HAP-1 (cell line): ENCODE measurements at regions not wholly inside any gene's neighbourhood (a gene's known extent, or its start where the extent isn't known, plus 50 kb on each side); places are given as distances from the start of the nearest gene placed in this dataset.

ENCODE experiments used
- DNase-seq, 2 experiments: peaks; one replicate each; pipeline ENCODE4 v3.0.0-alpha.2; 2016 to 2020; ENCODE audit warnings: low spot score in 2 of 2
- H3K27me3 ChIP-seq: fragments of 250-450 bp; sonication (Bioruptor Pico); 2 replicates; pipeline ENCODE4 v1.5.1; 2020; ENCODE audit warnings: low read depth, mild to moderate bottlenecking, moderate library complexity
- H3K36me3 ChIP-seq: fragments of 250-450 bp; sonication (Bioruptor Pico); replicated peaks from 2 replicates; pipeline ENCODE4 v1.5.1; 2020; ENCODE audit warnings: mild to moderate bottlenecking
- H3K4me1 ChIP-seq: fragments of 250-450 bp; sonication (Bioruptor Pico); 2 replicates; pipeline ENCODE4 v1.5.1; 2020; ENCODE audit warnings: mild to moderate bottlenecking
- H3K4me3 ChIP-seq: fragments of 250-450 bp; sonication (Bioruptor Pico); 2 replicates; pipeline ENCODE4 v1.5.1; 2020; ENCODE audit warnings: mild to moderate bottlenecking, moderate library complexity
- H3K9me3 ChIP-seq: fragments of 250-450 bp; sonication (Bioruptor Pico); 2 replicates; pipeline ENCODE4 v1.5.1; 2020; ENCODE audit warnings: mild to moderate bottlenecking, moderate library complexity
- in situ Hi-C: fragments of 300-500 bp; cut with MboI; formaldehyde crosslinking; loops from 3 replicates; pipeline ENCODE4 v1.14.3; 2020; ENCODE audit warnings: low sequenced_read_pairs, inconsistent platforms, mixed read lengths

GRCh38 chr17:79211061-79211770 is 136.6 kb downstream of the ENGASE start:
- Histone ChIP-seq H3K27me3 (peaks cover 68% of the 10 kb centered on the region), H3K36me3 (no peaks in the 10 kb centered on the region), H3K4me1 (no peaks in the 10 kb centered on the region), H3K4me3 (no peak overlapping the region), H3K9me3 (no peaks in the 10 kb centered on the region)
- DNase-seq: no peak
- in situ Hi-C loops: no loop called here

GRCh38 chr17:79210638-79211037 is 136.0 kb downstream of the ENGASE start:
- H3K4me1 ChIP-seq: no peaks in the 10 kb centered on the region
- H3K4me3 ChIP-seq: no peak overlapping the region
- no peak for DNase-seq
- H3K36me3 ChIP-seq: no peaks in the 10 kb centered on the region
- no peaks in the 10 kb centered on the region for H3K9me3 ChIP-seq
- in situ Hi-C loops: no loop called here
- peaks cover 70% of the 10 kb centered on the region for H3K27me3 ChIP-seq

- H3K4me1 ChIP-seq: no peaks in the 10 kb centered on the region
- no peak overlapping the region for H3K4me3 ChIP-seq
- no peak for DNase-seq
- peaks cover 54% of the 10 kb centered on the region for H3K27me3 ChIP-seq
- no peaks in the 10 kb centered on the region for H3K9me3 ChIP-seq
- in situ Hi-C loops: no loop called here
- H3K36me3 ChIP-seq: no peaks in the 10 kb centered on the region
Observed at GRCh38 chr17:79207960-79208359, 133.3 kb downstream of the ENGASE start.

DNA sequence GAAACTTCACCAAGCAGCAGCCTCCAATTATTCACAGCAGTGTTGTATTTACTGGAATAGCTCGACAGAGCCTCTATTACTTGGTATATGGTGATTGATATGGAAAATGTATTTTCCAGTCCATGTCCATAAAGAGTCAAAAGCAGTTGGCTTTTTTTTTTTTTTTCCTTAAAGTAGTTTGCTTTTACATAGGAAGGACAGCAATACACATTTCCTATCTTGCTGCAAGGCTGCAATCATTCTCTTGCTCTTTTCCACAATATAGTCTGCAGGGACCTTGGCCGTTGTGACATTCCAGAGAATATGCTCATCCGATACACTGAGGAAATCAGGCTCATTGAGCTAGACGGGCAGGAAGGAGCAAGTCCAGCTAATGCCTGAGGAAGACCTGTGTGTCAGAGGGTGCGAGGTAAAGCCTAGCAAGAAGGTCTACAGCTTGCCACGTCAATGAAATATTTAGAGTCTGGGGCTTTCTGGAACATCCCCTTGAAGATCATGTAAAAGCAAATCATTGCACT is 131.1 kb downstream of the ENGASE start:
- in situ Hi-C loops: no loop called here
- DNase-seq: no peak
- Histone ChIP-seq H3K9me3 (no peaks in the 10 kb centered on the region), H3K4me3 (no peak overlapping the region), H3K4me1 (no peaks in the 10 kb centered on the region), H3K36me3 (no peaks in the 10 kb centered on the region), H3K27me3 (peaks cover 34% of the 10 kb centered on the region)

DNA sequence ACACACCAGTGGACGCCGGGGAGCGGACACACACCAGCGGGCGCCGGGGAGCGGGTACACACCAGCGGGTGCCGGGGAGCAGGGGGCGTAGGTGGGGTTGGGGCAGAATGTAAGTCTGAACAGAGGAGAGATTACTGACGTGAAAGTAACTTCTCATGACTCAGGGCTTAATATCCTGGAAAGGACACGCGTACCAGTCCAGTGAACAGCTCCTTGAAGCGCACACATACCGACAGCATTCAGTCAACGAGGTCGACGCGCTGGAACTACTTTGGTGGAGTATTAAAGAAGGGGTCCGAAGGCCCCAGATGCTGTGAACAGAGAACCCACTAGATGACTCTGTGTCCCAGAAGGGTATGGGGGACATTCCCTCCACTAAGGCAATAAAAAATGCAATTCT is 129.6 kb downstream of the ENGASE start:
- in situ Hi-C loops: no loop called here
- no peak for DNase-seq
- Histone ChIP-seq H3K4me3 (no peak overlapping the region), H3K36me3 (no peaks in the 10 kb centered on the region), H3K4me1 (no peaks in the 10 kb centered on the region), H3K9me3 (no peaks in the 10 kb centered on the region), H3K27me3 (peaks cover 25% of the 10 kb centered on the region)

- H3K4me1 ChIP-seq: no peaks in the 10 kb centered on the region
- H3K4me3 ChIP-seq: no peak overlapping the region
- H3K9me3 ChIP-seq: no peaks in the 10 kb centered on the region
- H3K36me3 ChIP-seq: no peaks in the 10 kb centered on the region
- DNase-seq: no peak
- peaks cover 22% of the 10 kb centered on the region for H3K27me3 ChIP-seq
- in situ Hi-C loops: no loop called here
Observed at GRCh38 chr17:79203657-79204056, 129.0 kb downstream of the ENGASE start.

DNA sequence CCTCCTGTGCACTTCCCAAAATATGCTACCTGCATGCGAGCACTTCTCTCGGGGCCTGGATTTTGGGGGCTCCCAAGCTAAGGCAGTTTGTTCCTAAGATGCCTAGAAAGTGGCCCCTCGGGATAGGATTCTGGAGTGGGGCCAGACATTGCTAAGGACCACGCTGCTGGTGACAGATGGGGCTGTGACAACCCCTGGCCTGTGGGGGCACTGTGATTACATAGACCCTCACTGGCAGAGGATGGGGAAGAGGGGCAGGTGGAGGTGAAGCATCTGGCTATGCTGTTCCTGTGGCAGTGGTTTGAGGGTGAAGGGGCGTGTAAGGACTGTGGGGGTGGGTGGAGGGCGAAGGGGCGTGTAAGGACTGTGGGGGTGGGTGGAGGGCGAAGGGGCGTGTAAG is 128.4 kb downstream of the ENGASE start:
- in situ Hi-C loops: no loop called here
- Histone ChIP-seq H3K9me3 (no peaks in the 10 kb centered on the region), H3K4me1 (no peaks in the 10 kb centered on the region), H3K4me3 (no peak overlapping the region), H3K36me3 (no peaks in the 10 kb centered on the region), H3K27me3 (peaks cover 20% of the 10 kb centered on the region)
- DNase-seq: no peak

DNA sequence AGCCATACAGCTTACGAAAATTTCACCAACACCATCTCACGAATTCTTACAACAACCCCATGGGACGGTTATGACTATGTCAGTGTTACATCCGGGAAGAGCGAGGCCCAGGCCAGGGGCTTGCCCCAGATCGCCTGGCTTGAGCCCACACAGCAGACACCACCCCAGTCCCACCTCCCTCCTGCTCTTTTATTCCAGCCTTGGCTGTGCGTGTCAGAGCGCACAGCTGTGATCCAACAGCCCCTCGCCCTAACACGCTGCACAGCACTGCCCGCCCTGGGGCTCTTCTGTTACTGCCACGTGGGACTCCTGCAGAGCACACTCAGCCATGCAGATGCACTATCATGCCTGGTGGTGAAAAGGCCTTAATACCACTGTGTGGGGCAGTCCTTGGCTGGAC is 127.9 kb downstream of the ENGASE start:
- in situ Hi-C loops: no loop called here
- H3K4me3 ChIP-seq: no peak overlapping the region
- H3K4me1 ChIP-seq: no peaks in the 10 kb centered on the region
- H3K9me3 ChIP-seq: no peaks in the 10 kb centered on the region
- peaks cover 15% of the 10 kb centered on the region for H3K27me3 ChIP-seq
- no peaks in the 10 kb centered on the region for H3K36me3 ChIP-seq
- DNase-seq: no peak

DNA sequence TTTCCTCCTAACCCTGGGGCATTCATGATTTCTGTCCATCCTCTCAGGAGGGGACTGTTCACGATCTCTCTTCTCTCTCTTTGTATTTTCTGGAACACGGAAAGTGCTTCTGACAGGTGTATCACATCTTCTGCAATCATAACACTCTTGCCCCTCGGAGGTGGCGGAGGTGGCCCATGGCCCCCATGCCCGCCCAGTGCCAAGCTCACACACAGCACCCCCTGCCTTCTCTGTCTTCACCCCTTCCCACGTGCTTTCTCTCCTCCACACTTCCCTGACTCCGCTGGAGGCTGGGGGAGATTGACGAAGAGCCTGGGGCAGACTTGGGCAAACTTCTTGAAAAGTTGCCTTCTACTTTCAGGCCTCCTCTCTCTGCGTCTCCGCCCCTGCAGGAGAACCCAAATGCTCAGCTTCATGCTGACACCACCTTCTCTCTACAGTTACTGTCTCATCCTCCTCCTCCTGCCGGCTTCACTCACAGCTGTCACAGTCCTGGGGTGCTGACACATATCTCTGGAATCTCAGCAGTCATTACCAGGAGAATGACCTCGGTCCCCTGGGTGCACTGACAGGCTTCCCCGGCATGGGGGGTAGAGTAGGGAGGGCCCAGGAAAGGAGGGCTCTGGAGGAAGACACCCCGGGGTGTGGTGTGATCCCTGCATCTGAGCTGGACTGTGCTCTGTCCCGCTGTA is 127.1 kb downstream of the ENGASE start:
- Histone ChIP-seq H3K36me3 (no peaks in the 10 kb centered on the region), H3K4me3 (no peak overlapping the region), H3K9me3 (no peaks in the 10 kb centered on the region), H3K27me3 (peaks cover 9% of the 10 kb centered on the region; the same call in 1 of the 2 replicates), H3K4me1 (no peaks in the 10 kb centered on the region)
- no peak for DNase-seq
- in situ Hi-C loops: no loop called here

- Histone ChIP-seq H3K4me3 (no peak overlapping the region), H3K27me3 (peaks cover 6% of the 10 kb centered on the region; the same call in 1 of the 2 replicates), H3K4me1 (no peaks in the 10 kb centered on the region), H3K36me3 (no peaks in the 10 kb centered on the region), H3K9me3 (no peaks in the 10 kb centered on the region)
- in situ Hi-C loops: no loop called here
- no peak for DNase-seq
Observed at GRCh38 chr17:79201119-79201518, 126.5 kb downstream of the ENGASE start.

DNA sequence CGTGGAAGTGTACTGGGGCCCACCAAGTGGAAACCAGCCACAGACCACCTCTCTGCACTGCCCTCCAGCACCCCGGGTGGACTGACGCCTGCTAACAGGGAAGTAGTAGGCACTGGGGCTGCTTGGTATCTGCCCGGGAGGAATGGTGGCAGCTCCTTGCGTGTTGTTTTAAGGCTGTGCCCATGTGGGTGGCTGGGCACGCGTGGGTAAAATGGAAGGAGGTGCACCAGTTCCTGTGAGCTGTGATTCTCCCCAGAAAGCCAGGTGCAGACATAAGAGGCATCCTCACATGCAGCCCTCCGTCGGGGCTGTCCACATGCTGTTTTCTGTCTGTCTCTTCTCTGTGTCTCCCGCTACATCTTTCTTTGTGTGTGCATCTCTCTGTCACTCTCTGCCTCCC is 122.3 kb downstream of the ENGASE start:
- Histone ChIP-seq H3K9me3 (no peaks in the 10 kb centered on the region), H3K4me3 (no peak overlapping the region), H3K36me3 (no peaks in the 10 kb centered on the region), H3K4me1 (no peaks in the 10 kb centered on the region), H3K27me3 (peaks cover 15% of the 10 kb centered on the region)
- in situ Hi-C loops: no loop called here
- DNase-seq: no peak

DNA sequence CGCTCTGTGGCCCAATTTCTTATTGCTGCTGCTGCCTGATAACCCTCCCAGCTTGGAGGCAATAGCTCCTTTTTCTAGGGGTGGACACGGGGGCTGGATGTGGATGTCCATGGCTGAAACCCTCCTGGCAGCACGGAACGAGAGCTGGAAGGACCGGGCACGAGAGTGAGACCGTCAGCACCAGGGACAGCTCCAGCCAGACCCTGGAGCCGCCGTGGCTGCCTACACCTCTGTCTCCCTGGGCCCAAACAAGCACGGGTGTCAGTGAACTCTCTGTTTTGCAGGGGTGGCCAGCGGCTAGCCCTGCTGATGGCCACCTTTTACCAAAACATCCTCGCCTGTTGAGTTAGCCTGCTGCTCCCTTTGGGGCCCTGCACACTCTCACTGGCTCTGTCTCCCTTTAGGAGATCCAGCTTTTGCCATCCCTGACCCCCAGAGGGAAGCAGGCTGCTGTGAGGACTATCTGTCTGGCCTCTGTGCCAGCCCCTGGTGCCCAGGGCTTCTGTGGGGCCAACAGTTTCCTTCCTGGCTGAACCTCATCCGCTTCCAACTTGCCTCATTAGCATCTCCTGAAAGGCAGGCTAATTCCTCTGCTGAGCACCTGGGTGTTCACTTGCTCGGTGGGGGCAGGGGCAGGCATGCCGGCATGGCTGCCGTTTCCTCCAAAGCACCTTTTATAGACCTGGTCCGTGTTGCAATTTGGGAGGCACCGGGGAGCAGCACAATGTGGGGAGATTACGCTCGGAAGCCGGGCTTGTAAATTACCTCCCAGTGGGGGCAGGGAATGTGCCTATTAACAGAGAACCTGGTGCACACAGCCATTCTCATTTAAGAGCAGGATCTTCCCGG is 118.1 kb downstream of the ENGASE start:
- H3K36me3 ChIP-seq: no peaks in the 10 kb centered on the region
- no peaks in the 10 kb centered on the region for H3K4me1 ChIP-seq
- H3K27me3 ChIP-seq: peaks cover 49% of the 10 kb centered on the region
- peak in 1 of 2 experiments; percentile 70 for DNase-seq
- H3K9me3 ChIP-seq: no peaks in the 10 kb centered on the region
- in situ Hi-C loops: no loop called here
- H3K4me3 ChIP-seq: no peak overlapping the region

DNA sequence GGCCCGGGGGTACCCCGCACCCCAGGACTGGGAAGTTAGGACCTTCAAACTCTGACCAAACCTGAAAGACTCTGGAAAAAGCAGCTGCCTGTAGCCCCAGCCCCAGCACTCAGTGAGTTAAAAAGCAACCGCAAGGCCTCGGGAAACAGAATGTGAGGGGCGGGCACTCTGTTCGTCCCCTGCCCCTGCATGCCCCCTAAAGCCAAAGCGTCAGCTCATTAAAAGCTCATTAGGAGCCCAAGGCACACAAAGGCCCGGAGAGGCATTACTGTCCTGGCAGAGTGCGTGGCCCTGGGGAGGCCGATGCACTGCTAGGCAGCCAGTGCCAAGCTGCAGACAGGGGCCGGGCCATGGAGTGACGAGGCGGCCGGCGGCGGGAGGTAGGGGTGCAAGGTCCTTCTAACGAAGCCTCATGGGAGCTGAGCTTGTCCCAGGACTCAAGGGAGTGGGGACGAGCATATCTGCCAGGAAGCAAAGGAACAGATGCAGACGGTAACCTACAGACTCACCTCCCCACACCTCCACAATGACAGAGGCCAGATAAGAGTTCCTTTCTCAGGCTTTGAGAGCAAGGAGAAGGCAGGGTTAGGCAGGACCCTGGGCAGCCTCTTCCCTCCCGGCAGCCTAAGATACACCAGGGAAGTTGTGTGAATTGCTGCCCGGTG is 116.8 kb downstream of the ENGASE start:
- no peak overlapping the region for H3K4me3 ChIP-seq
- H3K36me3 ChIP-seq: no peaks in the 10 kb centered on the region
- in situ Hi-C loops: no loop called here
- H3K27me3 ChIP-seq: peaks cover 51% of the 10 kb centered on the region
- H3K4me1 ChIP-seq: no peaks in the 10 kb centered on the region
- no peaks in the 10 kb centered on the region for H3K9me3 ChIP-seq
- DNase-seq: no peak
